Fibroblast of villous mesenchyme (primary cell): ENCODE measurements at regions not wholly inside any gene's neighbourhood (a gene's known extent, or its start where the extent isn't known, plus 50 kb on each side); places are given as distances from the start of the nearest gene placed in this dataset.

Experiments
- DNase-seq: peaks from one replicate; pipeline ENCODE4 v3.0.0-alpha.2; 2010; ENCODE audit warnings: low read depth
- H3K4me3 ChIP-seq: 2 replicates; pipeline ENCODE4 v1.5.1; 2011; ENCODE audit warnings: low read depth, mild to moderate bottlenecking, low read length
- CTCF ChIP-seq: IDR thresholded peaks from 2 replicates; pipeline ENCODE4 v1.5.1; 2012; ENCODE audit warnings: low read depth, mild to moderate bottlenecking, low read length; ENCODE audit not compliant: insufficient read depth

- no peak for DNase-seq
- H3K4me3 ChIP-seq = no peak overlapping the region
- no peak for TF ChIP-seq CTCF
Observed at GRCh38 chrY:15554991-15555390, 1030.7 kb downstream of the NLGN4Y start.

GRCh38 chrY:15559169-15559568 lies 1034.8 kb downstream of the NLGN4Y start:
- H3K4me3 ChIP-seq = no peak overlapping the region
- TF ChIP-seq CTCF = peak; percentile 9
- no peak for DNase-seq

- no peak for DNase-seq
- no peak overlapping the region for H3K4me3 ChIP-seq
- TF ChIP-seq CTCF = no peak
Observed at GRCh38 chrY:15560840-15561239, 1036.5 kb downstream of the NLGN4Y start.

- TF ChIP-seq CTCF = no peak
- H3K4me3 ChIP-seq = no peak overlapping the region
- no peak for DNase-seq
Observed at GRCh38 chrY:15561501-15562289, 1037.4 kb downstream of the NLGN4Y start.

GRCh38 chrY:15577886-15578285 lies 1053.6 kb downstream of the NLGN4Y start:
- no peak overlapping the region for H3K4me3 ChIP-seq
- TF ChIP-seq CTCF = no peak
- no peak for DNase-seq

- TF ChIP-seq CTCF = no peak
- no peak overlapping the region for H3K4me3 ChIP-seq
- DNase-seq = no peak
Observed at GRCh38 chrY:15578761-15579160, 1054.4 kb downstream of the NLGN4Y start.

- no peak for TF ChIP-seq CTCF
- no peak for DNase-seq
- no peak overlapping the region for H3K4me3 ChIP-seq
Observed at GRCh38 chrY:15579245-15579644, 1054.9 kb downstream of the NLGN4Y start.
